Small intestine (tissue), 7 donors: ENCODE measurements at regions not wholly inside any gene's neighbourhood (a gene's known extent, or its start where the extent isn't known, plus 50 kb on each side); places are given as distances from the start of the nearest gene placed in this dataset.

Experiments
- DNase-seq, 2 donors: peaks; one replicate each; pipeline versions ENCODE4 v3.0.0 to v3.0.0-alpha.2; 2013
- FAIRE-seq: peaks from 2 replicates; lab custom pipeline; 2012; peaks lifted over from hg19 to GRCh38; lab: Jason Lieb, UNC
- H3K27ac ChIP-seq, 3 donors: one replicate each; pipeline ENCODE4 v1.5.1; 2013; ENCODE audit warnings: low read length in 2 of 3, mild to moderate bottlenecking in 2 of 3, control low read depth in 1 of 3, inconsistent platforms in 1 of 3, low read depth in 1 of 3, moderate library complexity in 1 of 3
- H3K27me3 ChIP-seq, 3 donors: one replicate each; pipeline ENCODE4 v1.6.1; 2013; ENCODE audit warnings: low read length in 3 of 3, inconsistent platforms in 1 of 3; ENCODE audit not compliant: control insufficient read depth in 3 of 3, insufficient read depth in 3 of 3
- H3K36me3 ChIP-seq, 3 donors: one replicate each; pipeline ENCODE4 v1.6.1; 2013; ENCODE audit warnings: low read length in 3 of 3, inconsistent platforms in 1 of 3, low read depth in 1 of 3, mild to moderate bottlenecking in 1 of 3, moderate library complexity in 1 of 3; ENCODE audit not compliant: control insufficient read depth in 3 of 3, insufficient read depth in 2 of 3
- H3K4me1 ChIP-seq, 3 donors: one replicate each; pipeline ENCODE4 v1.6.1; 2013; ENCODE audit warnings: low read length in 2 of 3, inconsistent platforms in 1 of 3, low read depth in 1 of 3, mild to moderate bottlenecking in 1 of 3, moderate library complexity in 1 of 3; ENCODE audit not compliant: control insufficient read depth in 3 of 3, insufficient read depth in 2 of 3
- H3K4me3 ChIP-seq, 3 donors: one replicate each; pipeline ENCODE4 v1.5.1; 2013; ENCODE audit warnings: low read length in 3 of 3, control low read depth in 1 of 3, inconsistent platforms in 1 of 3, low read depth in 1 of 3, mild to moderate bottlenecking in 1 of 3, moderate library complexity in 1 of 3
- H3K9me3 ChIP-seq, 2 donors: one replicate each; pipeline ENCODE4 v1.6.1; 2013; ENCODE audit warnings: low read depth in 1 of 2, low read length in 1 of 2; ENCODE audit not compliant: control insufficient read depth in 2 of 2, insufficient read depth in 1 of 2
- WGBS, 3 donors: extraction: QIAGEN DNeasy Blood & Tissue Kit; methylation state at CpG; one replicate each; pipeline ENCODE4 v1.1.7; 2013; 5-methylcytosine and 5-hydroxymethylcytosine counted together
- donor health status: healthy with polysubstance abuse.
- donor health status: control.
- donor health status: control.
- donor health status: Bipolar disorder and iron deficiency.
- donor health status: healthy.

DNA sequence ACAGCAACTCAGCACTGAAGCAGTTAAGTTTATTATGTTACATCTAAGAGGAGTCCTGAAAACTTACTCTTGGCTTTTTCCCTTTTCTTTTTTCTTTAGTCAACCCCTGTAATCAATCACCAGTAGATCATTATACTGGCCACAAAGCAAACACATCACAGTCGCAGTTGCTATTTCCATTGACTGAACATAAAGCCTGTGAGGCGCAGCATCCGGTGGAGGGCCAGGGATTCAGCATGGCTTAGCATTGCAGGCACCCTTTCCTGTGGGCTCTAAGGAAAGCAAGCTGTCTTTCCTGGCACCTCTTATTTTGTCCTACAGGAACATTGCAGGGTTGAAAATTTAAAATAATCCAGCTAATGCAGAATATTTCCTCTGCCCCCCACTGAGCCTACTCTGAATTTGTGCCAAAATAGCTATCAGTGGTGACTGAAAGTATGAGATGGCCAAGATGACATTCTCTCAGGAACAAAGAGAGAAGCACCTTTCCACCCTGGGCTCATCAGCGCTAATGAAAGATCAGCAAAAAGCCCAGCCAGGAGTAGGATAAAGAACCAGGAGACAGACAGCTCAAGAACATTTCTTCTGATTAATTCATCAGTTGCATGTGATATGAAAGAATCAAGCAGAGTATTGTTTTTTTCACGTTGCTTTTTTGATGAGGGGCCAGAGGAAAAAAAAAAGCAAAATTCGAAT, 85.3 kb upstream of the SULT1C3 start:
- Histone ChIP-seq H3K27me3 (peaks cover 0 to 2% (median 0%) of the 10 kb centered on the region in 3 donors), H3K9me3 (no peaks in the 10 kb centered on the region), H3K27ac (no peak overlapping the region), H3K4me1 (no peaks in the 10 kb centered on the region), H3K4me3 (no peak overlapping the region), H3K36me3 (peaks cover 0 to 3% (median 0%) of the 10 kb centered on the region in 3 donors)
- DNase-seq (no peak), FAIRE-seq (no peak)
- WGBS, 3 donors = 66 to 72% (median 70%) methylated on average over 6 of the region's 6 CpGs

DNA sequence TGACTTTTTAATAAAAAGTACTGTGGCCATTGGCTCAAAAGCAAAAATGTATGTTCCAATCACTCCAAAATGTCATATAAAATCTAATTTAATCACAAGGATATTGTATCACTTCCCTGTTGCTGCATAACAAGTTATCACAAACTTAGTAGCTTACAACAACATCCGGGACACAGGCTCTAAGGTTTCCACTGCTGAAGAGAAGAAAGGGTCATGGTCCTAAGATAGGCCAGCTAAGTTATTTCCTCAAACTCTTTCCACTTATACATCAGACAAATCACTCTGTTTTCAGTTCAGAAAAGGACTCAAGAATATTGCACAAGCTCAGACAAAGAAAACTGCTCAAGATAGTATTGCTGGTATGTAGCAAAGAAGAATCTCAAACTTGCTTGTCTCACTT, 78.5 kb upstream of the SULT1C3 start:
- Histone ChIP-seq H3K27me3 (peaks cover 0 to 2% (median 0%) of the 10 kb centered on the region in 3 donors), H3K9me3 (no peaks in the 10 kb centered on the region), H3K4me3 (no peak overlapping the region), H3K4me1 (no peaks in the 10 kb centered on the region), H3K36me3 (no peaks in the 10 kb centered on the region), H3K27ac (no peak overlapping the region)
- FAIRE-seq = no peak
- WGBS, 3 donors = 81 to 92% (median 88%) methylated on average over 1 of the region's 1 CpG
- no peak for DNase-seq

DNA sequence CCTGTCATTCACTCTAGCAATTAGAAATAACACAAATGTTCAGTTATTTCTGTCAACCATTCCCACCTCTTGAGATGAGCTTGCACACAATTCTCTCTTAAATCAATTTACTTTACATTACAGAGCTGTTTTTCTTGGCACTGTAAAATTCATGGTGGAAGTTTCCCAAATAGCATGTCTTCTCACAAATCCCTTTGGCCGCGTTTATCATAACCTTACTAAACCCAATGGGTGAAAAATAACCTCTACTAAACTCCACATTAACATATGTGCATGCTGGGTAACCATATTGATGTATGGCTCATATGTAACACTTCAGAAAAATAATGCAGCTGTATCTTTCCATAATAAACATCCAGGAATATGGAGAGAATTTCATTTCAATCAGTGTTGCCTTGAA, 75.5 kb upstream of the SULT1C3 start:
- DNase-seq = no peak
- 49 to 83% (median 78%) methylated on average over 2 of the region's 2 CpGs for WGBS, 3 donors
- no peaks in the 10 kb centered on the region for H3K4me1 ChIP-seq
- no peaks in the 10 kb centered on the region for H3K36me3 ChIP-seq
- H3K27me3 ChIP-seq = peaks cover 0 to under 1% (median 0%) of the 10 kb centered on the region in 3 donors
- no peak for FAIRE-seq
- no peak overlapping the region for H3K27ac ChIP-seq
- no peaks in the 10 kb centered on the region for H3K9me3 ChIP-seq
- no peak overlapping the region for H3K4me3 ChIP-seq

DNA sequence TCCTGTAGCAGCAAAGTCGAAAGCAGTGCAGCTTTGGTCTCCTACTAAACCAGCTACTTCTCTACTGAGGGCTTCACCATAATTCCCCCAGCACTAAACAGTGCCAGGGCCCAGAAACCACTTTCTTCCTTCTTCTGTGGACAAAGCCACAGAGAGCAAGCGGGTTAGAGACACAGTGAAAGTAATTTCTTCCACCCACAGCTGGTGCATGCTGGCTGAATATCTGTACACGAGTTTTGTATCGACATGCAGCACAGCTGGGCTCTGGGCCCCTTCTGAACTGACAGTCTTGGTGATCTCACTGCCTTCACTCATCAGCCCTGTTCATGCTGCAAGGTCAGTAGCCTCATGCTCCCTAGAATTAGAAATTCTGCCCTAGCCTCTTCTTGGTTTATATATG, 74.0 kb upstream of the SULT1C3 start:
- no peak for FAIRE-seq
- Histone ChIP-seq H3K4me3 (no peak overlapping the region), H3K27ac (no peak overlapping the region), H3K9me3 (no peaks in the 10 kb centered on the region), H3K36me3 (no peaks in the 10 kb centered on the region), H3K4me1 (no peaks in the 10 kb centered on the region), H3K27me3 (no peaks in the 10 kb centered on the region)
- 51 to 76% (median 64%) methylated on average over 4 of the region's 4 CpGs for WGBS, 3 donors
- no peak for DNase-seq

DNA sequence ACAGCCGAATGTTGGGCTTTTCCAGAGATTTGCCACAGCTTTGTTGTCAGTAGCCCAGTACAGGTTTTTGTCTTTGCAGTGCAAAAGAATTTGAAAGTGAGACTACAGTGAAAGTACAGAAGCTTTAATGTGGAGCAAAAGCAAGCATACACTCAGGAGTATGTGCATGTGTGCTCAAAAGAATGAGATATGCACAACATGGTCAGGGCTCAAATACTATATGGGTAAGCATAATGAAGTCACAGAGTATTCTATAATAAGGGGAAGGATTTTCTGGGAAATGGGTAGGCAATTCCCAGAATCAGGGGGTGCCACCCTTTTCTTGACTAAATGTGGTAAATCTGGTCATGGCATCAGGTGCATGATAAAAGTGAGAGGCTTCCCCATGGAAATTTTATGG, 72.1 kb upstream of the SULT1C3 start:
- no peak overlapping the region for H3K27ac ChIP-seq
- H3K4me1 ChIP-seq = no peaks in the 10 kb centered on the region
- no peak overlapping the region for H3K4me3 ChIP-seq
- H3K36me3 ChIP-seq = no peaks in the 10 kb centered on the region
- FAIRE-seq (no peak), DNase-seq (no peak)
- H3K27me3 ChIP-seq = no peaks in the 10 kb centered on the region
- H3K9me3 ChIP-seq = no peaks in the 10 kb centered on the region
- 76 to 90% (median 85%) methylated on average over 1 of the region's 1 CpG for WGBS, 3 donors

DNA sequence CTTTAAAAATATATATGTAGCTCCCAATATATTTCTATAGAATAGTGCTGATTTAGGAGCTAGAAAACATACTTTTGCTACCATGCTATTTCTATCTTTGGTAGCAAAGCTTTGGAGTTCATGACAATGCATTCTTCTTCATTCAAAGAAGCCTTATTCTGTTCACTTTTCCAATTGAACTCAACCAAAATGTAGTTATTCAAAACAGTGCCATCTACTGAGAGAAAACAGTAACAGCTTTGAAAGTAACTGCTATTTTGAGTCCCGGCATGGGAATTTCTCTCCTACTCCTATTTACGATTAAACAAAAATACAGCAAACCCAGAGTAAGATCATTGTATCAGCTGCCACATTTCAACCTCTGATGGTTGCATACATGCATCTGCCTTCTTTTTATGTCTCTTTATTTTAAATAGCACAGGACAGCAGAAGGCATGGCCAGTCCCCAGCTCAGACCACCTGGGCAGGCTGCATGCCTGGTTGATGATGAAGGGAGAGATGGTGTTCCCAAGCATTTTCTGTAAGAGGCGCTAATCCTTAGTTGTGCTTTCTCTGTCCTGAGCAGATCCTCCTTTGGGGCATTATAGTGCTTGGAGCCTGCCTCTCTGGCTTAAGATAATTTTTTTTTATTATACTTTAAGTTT, 69.7 kb upstream of the SULT1C3 start:
- 37 to 49% (median 40%) methylated on average over 3 of the region's 3 CpGs for WGBS, 3 donors
- Histone ChIP-seq H3K9me3 (no peaks in the 10 kb centered on the region), H3K27ac (no peak overlapping the region), H3K4me1 (no peaks in the 10 kb centered on the region), H3K36me3 (no peaks in the 10 kb centered on the region), H3K27me3 (no peaks in the 10 kb centered on the region), H3K4me3 (no peak overlapping the region)
- FAIRE-seq = no peak
- DNase-seq = peak; percentile 13 to 24

DNA sequence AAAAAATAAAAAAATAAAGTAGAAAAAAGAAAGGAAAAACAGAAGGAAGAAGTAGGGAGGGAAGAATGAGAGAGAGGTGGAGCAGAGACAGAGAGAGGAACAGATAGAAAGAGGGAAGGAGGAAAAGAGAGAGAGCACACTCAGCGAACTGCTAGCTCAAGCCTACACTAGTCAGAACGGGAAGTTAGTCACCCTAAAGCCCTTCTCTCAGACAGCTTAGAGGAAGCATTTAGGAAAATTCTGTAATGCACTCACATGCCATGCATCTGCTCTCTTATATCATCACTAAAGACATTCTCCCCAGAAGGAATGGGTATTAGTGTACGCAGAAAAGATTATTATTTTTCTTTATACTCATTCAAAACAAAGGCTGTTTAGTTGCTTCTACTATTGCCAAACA, 68.1 kb upstream of the SULT1C3 start:
- no peaks in the 10 kb centered on the region for H3K9me3 ChIP-seq
- no peaks in the 10 kb centered on the region for H3K4me1 ChIP-seq
- DNase-seq (no peak), FAIRE-seq (no peak)
- no peaks in the 10 kb centered on the region for H3K36me3 ChIP-seq
- H3K4me3 ChIP-seq = no peak overlapping the region
- WGBS, 3 donors = 63 to 75% (median 66%) methylated on average over 3 of the region's 3 CpGs
- H3K27me3 ChIP-seq = no peaks in the 10 kb centered on the region
- H3K27ac ChIP-seq = no peak overlapping the region

DNA sequence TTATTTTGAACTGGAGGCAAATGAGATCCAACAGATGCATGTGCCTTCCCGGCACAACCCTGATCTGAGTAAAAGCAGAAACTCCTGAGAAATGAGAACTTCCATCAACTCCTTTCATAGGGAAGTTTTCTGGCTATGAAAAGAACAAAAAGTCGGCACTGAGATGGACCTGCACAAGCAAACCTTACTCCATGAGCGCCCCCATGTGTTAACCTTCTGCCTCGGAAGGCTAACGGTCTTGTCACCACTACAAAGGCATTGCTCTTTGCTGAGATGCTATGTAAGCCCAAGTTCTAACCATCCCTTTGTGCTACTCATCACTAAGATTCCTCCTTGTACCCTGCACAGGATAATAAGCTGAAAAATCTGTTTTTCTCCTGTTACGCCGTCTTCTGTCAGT, 57.3 kb upstream of the SULT1C3 start:
- no peaks in the 10 kb centered on the region for H3K27me3 ChIP-seq
- no peaks in the 10 kb centered on the region for H3K4me1 ChIP-seq
- peaks cover 0 to 4% (median 0%) of the 10 kb centered on the region in 3 donors for H3K36me3 ChIP-seq
- H3K4me3 ChIP-seq = no peak overlapping the region
- DNase-seq = peak in 1 of 2 donors; percentile 19
- FAIRE-seq = no peak
- no peaks in the 10 kb centered on the region for H3K9me3 ChIP-seq
- WGBS, 3 donors = 52 to 66% (median 56%) methylated on average over 7 of the region's 7 CpGs
- no peak overlapping the region for H3K27ac ChIP-seq
